Neural cell (in vitro differentiated cells): ENCODE measurements at regions not wholly inside any gene's neighbourhood (a gene's known extent, or its start where the extent isn't known, plus 50 kb on each side); places are given as distances from the start of the nearest gene placed in this dataset.

Experiments
- H2AFZ ChIP-seq: fragments of 200-600, 300-800 bp; sonication (generic), shearing (Covaris generic); 2 replicates; pipeline ENCODE4 v1.6.0; 2014; ENCODE audit warnings: low read depth, mild to moderate bottlenecking, antibody characterized with exemption, low read length, moderate library complexity
- H3F3A ChIP-seq: fragments of 200-600 bp; shearing (Covaris generic); 2 replicates; pipeline ENCODE4 v1.6.1; 2016; ENCODE audit warnings: mild to moderate bottlenecking, moderate library complexity, mixed read lengths, antibody characterized with exemption, low read length; ENCODE audit not compliant: insufficient read depth, poor library complexity, severe bottlenecking
- H3K27ac ChIP-seq: fragments of 200-600, 300-800 bp; sonication (generic), shearing (Covaris generic); 2 replicates; pipeline ENCODE4 v1.5.1; 2014; ENCODE audit warnings: mild to moderate bottlenecking, low read length, moderate library complexity
- H3K27me3 ChIP-seq: fragments of 300-800, 200-600 bp; sonication (generic), shearing (Covaris generic); 2 replicates; pipeline ENCODE4 v1.6.0; 2014; ENCODE audit warnings: mild to moderate bottlenecking, low read depth, low read length, moderate library complexity; ENCODE audit not compliant: insufficient read depth
- H3K36me3 ChIP-seq: fragments of 300-800, 200-600 bp; sonication (generic), shearing (Covaris generic); 2 replicates; pipeline ENCODE4 v1.5.1; 2014; ENCODE audit warnings: mild to moderate bottlenecking, antibody characterized with exemption, low read length, moderate library complexity; ENCODE audit not compliant: insufficient read depth
- H3K4me2 ChIP-seq: fragments of 300-800, 200-600 bp; sonication (generic), shearing (Covaris generic); 2 replicates; pipeline ENCODE4 v1.6.0; 2014; ENCODE audit warnings: mild to moderate bottlenecking, low read length
- H3K4me3 ChIP-seq: fragments of 300-800, 200-600 bp; sonication (generic), shearing (Covaris generic); 2 replicates; pipeline ENCODE4 v1.5.1; 2014; ENCODE audit warnings: mild to moderate bottlenecking, low read length, moderate library complexity
- H3K79me2 ChIP-seq: fragments of 200-600 bp; shearing (Covaris generic); replicated peaks from 2 replicates; pipeline ENCODE4 v1.6.0; 2014; ENCODE audit warnings: mild to moderate bottlenecking, low read length, moderate library complexity; ENCODE audit not compliant: insufficient read depth
- H3K9ac ChIP-seq: fragments of 300-800, 200-600 bp; sonication (generic), shearing (Covaris generic); 2 replicates; pipeline ENCODE4 v1.6.1; 2016; ENCODE audit warnings: mild to moderate bottlenecking, low read length, mixed read lengths
- H3K9me2 ChIP-seq: fragments of 200-600 bp; shearing (Covaris generic); 2 replicates; pipeline ENCODE4 v1.6.1; 2016; ENCODE audit warnings: mild to moderate bottlenecking, low read length, mixed read lengths; ENCODE audit not compliant: insufficient read depth
- H3K9me3 ChIP-seq: fragments of 200-600, 300-800 bp; sonication (generic), shearing (Covaris generic); 2 replicates; pipeline ENCODE4 v1.6.1; 2016; ENCODE audit warnings: mild to moderate bottlenecking, mixed run types, low read length, moderate library complexity, mixed read lengths
- H4K20me1 ChIP-seq: fragments of 200-600 bp; shearing (Covaris generic); 2 replicates; pipeline ENCODE4 v1.6.1; 2016; ENCODE audit warnings: mild to moderate bottlenecking, mixed run types; ENCODE audit not compliant: insufficient read depth
- CTCF ChIP-seq: fragments of 450-650 bp; IDR thresholded peaks from 2 replicates; pipeline ENCODE4 v1.5.1; 2014; ENCODE audit warnings: antibody characterized with exemption, mild to moderate bottlenecking, moderate library complexity; ENCODE audit not compliant: poor library complexity, severe bottlenecking
- EP300 ChIP-seq: fragments of 450-650 bp; conservative IDR thresholded peaks from 2 replicates; pipeline ENCODE4 v1.6.1; 2014; ENCODE audit warnings: antibody characterized with exemption, mild to moderate bottlenecking, moderate library complexity; ENCODE audit not compliant: poor library complexity, severe bottlenecking
- EZH2 ChIP-seq: fragments of 200-600, 300-800 bp; shearing (Covaris generic), sonication (generic); IDR thresholded peaks from 2 replicates; pipeline ENCODE4 v1.6.1; 2014; ENCODE audit warnings: antibody characterized with exemption, low read length, borderline replicate concordance, mild to moderate bottlenecking; ENCODE audit not compliant: insufficient read depth, poor library complexity, severe bottlenecking
- MXI1 ChIP-seq: fragments of 450-650 bp; conservative IDR thresholded peaks from 2 replicates; pipeline ENCODE4 v1.6.1; 2014; ENCODE audit warnings: antibody characterized with exemption, mild to moderate bottlenecking; ENCODE audit not compliant: poor library complexity, severe bottlenecking
- POLR2AphosphoS5 ChIP-seq: IDR thresholded peaks from 2 replicates; pipeline ENCODE4 v1.6.1; 2012
- RAD21 ChIP-seq: fragments of 450-650 bp; conservative IDR thresholded peaks from 2 replicates; pipeline ENCODE4 v1.6.1; 2014; ENCODE audit warnings: antibody characterized with exemption, mild to moderate bottlenecking, moderate library complexity
- REST ChIP-seq: IDR thresholded peaks from 2 replicates; pipeline ENCODE4 v1.6.1; 2012; ENCODE audit warnings: borderline replicate concordance
- SMC3 ChIP-seq: fragments of 450-650 bp; conservative IDR thresholded peaks from 2 replicates; pipeline ENCODE4 v1.6.1; 2014; ENCODE audit warnings: antibody characterized with exemption, mild to moderate bottlenecking, moderate library complexity; ENCODE audit not compliant: poor library complexity
- TAF1 ChIP-seq: IDR thresholded peaks from 2 replicates; pipeline ENCODE4 v1.6.1; 2012; ENCODE audit warnings: low read depth

GRCh38 chr2:155599834-155600233 is 732.7 kb downstream of the NR4A2 start:
- Histone ChIP-seq H3K79me2 (no peaks in the 10 kb centered on the region), H3K36me3 (no peaks in the 10 kb centered on the region), H3K27me3 (no peaks in the 10 kb centered on the region), H3K4me3 (no peak overlapping the region), H3K27ac (no peak overlapping the region), H3K4me2 (no peak overlapping the region), H3K9me2 (no peaks in the 10 kb centered on the region), H3K9ac (no peak overlapping the region), H2AFZ (no peak overlapping the region), H3F3A (no peaks in the 10 kb centered on the region), H3K9me3 (no peaks in the 10 kb centered on the region), H4K20me1 (no peaks in the 10 kb centered on the region)
- no peak for TF ChIP-seq MXI1
- no peak for TF ChIP-seq CTCF
- TF ChIP-seq TAF1: no peak
- no peak for TF ChIP-seq POLR2AphosphoS5
- TF ChIP-seq EP300: no peak
- no peak for TF ChIP-seq SMC3
- no peak for TF ChIP-seq EZH2

- Histone ChIP-seq H3K4me3 (no peak overlapping the region), H3K79me2 (no peaks in the 10 kb centered on the region), H3K36me3 (no peaks in the 10 kb centered on the region), H3K9ac (no peak overlapping the region), H3F3A (no peaks in the 10 kb centered on the region), H3K27me3 (no peaks in the 10 kb centered on the region), H2AFZ (no peak overlapping the region), H3K4me2 (no peak overlapping the region), H3K27ac (no peak overlapping the region), H3K9me3 (no peaks in the 10 kb centered on the region), H4K20me1 (no peaks in the 10 kb centered on the region), H3K9me2 (no peaks in the 10 kb centered on the region)
- no peak for TF ChIP-seq SMC3
Observed at GRCh38 chr2:155583674-155584195, 748.8 kb downstream of the NR4A2 start.

- TF ChIP-seq TAF1 (no peak), REST (no peak), MXI1 (no peak), EP300 (no peak), POLR2AphosphoS5 (no peak), RAD21 (no peak), SMC3 (no peak)
- no peak overlapping the region for H3K9ac ChIP-seq
- H3K79me2 ChIP-seq: no peaks in the 10 kb centered on the region
- H3K27ac ChIP-seq: no peak overlapping the region
- H2AFZ ChIP-seq: no peak overlapping the region
- H3K9me3 ChIP-seq: no peaks in the 10 kb centered on the region
- H3K4me2 ChIP-seq: no peak overlapping the region
- no peaks in the 10 kb centered on the region for H3K27me3 ChIP-seq
- no peaks in the 10 kb centered on the region for H3F3A ChIP-seq
- H3K9me2 ChIP-seq: no peaks in the 10 kb centered on the region
- no peaks in the 10 kb centered on the region for H4K20me1 ChIP-seq
- H3K4me3 ChIP-seq: no peak overlapping the region
- H3K36me3 ChIP-seq: no peaks in the 10 kb centered on the region
Observed at GRCh38 chr2:155574941-155575340, 757.6 kb downstream of the NR4A2 start.
